Stomach smooth muscle (tissue), 2 donors: ENCODE measurements at regions not wholly inside any gene's neighbourhood (a gene's known extent, or its start where the extent isn't known, plus 50 kb on each side); places are given as distances from the start of the nearest gene placed in this dataset.
"Not testable (repeated sequence)": the region's sequence is repeated elsewhere in the genome, so short reads cannot be mapped to it uniquely, and the experiment has no call there.

Experiments used
- H3K27ac ChIP-seq: one replicate; pipeline ENCODE4 v1.7.0; 2013; ENCODE audit warnings: mild to moderate bottlenecking, low read length, inconsistent platforms
- H3K27me3 ChIP-seq, 2 donors: one replicate each; pipeline ENCODE4 v1.7.0; 2013; ENCODE audit warnings: low read length in 2 of 2; ENCODE audit not compliant: insufficient read depth in 2 of 2, control insufficient read depth in 1 of 2
- H3K36me3 ChIP-seq, 2 donors: one replicate each; pipeline ENCODE4 v1.7.0; 2013; ENCODE audit warnings: low read length in 2 of 2; ENCODE audit not compliant: control insufficient read depth in 2 of 2, insufficient read depth in 2 of 2
- H3K4me1 ChIP-seq: one replicate; pipeline ENCODE4 v1.7.0; 2013; ENCODE audit warnings: low read length; ENCODE audit not compliant: control insufficient read depth, insufficient read depth
- H3K4me3 ChIP-seq, 2 donors: one replicate each; pipeline ENCODE4 v1.7.0; 2013; ENCODE audit warnings: low read length in 2 of 2
- H3K9ac ChIP-seq, 2 donors: one replicate each; pipeline ENCODE4 v1.7.0; 2013; ENCODE audit warnings: low read length in 2 of 2, mild to moderate bottlenecking in 1 of 2
- H3K9me3 ChIP-seq, 2 donors: one replicate each; pipeline ENCODE4 v1.7.0; 2013; ENCODE audit warnings: low read length in 2 of 2; ENCODE audit not compliant: control insufficient read depth in 2 of 2
- donor health status: healthy.
- donor health status: Pancreatic carcinoma.

DNA sequence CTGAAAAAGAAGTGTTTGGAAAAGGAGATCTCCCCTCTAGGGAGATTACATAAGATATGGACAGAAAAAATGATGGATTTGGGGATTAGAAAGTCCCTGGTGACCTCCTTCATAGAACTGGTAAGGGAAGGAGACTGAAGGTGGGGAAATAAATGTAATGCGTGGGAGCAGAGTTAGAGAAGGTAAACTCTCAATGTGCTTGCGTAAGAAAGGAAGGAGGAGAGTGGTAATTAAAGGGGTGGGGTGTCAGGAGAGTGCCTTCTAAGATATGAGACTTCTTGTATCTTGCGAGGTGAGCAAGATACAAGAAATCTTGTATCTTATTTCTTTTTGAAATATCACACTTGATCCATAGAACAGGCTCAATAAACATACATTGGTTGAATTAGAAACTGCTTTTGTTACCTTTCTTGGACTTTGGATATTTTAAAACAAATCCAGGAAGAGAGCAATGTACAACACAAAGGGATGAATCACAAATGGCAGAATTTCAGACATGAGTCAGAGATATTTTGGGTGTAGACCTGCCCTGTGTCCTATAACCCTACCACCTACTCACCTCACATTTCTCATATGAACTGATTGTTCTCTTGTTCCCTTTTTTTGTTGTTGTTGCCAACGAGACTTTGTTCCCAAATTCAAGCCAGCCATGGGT lies 342.4 kb downstream of the INSIG2 start:
- Histone ChIP-seq H3K27me3 (peaks cover 2% of the 10 kb centered on the region in 2 donors), H3K9ac (no peak overlapping the region)

DNA sequence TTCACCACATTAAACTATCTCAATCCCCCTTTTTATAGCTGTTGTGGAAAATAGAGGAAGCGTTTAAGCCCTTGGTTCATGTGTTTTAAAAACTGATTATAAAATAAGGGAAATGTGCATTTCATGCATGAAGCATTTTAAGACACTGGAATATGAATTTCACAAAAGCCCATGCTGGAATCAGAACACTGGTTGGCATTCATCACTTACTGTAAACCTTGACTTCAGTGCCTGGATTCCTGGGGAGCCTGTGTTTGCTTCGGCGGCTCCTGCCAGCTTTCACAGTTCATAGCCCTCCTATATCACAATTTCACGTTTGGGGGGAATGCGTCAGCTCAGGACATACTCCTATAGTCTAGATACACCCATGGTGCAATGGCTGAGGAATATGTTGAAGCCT lies 336.9 kb downstream of the INSIG2 start:
- Histone ChIP-seq H3K4me3 (no peak overlapping the region), H3K9ac (no peak overlapping the region), H3K27me3 (peaks cover 2% of the 10 kb centered on the region in 2 donors), H3K36me3 (no peaks in the 10 kb centered on the region), H3K4me1 (no peaks in the 10 kb centered on the region), H3K9me3 (peaks cover 3 to 4% of the 10 kb centered on the region in 2 donors), H3K27ac (no peak overlapping the region)

More for the DNA sequence above, 342.4 kb downstream of the INSIG2 start:
- Histone ChIP-seq H3K4me1 (no peaks in the 10 kb centered on the region), H3K27ac (no peak overlapping the region), H3K9me3 (peaks cover 3 to 4% of the 10 kb centered on the region in 2 donors), H3K4me3 (no peak overlapping the region), H3K36me3 (no peaks in the 10 kb centered on the region)

GRCh38 chr2:118423776-118424175 lies 335.5 kb downstream of the INSIG2 start:
- no peak overlapping the region for H3K4me3 ChIP-seq
- H3K9ac ChIP-seq: no peak overlapping the region
- peaks cover 0 to 3% of the 10 kb centered on the region in 2 donors for H3K9me3 ChIP-seq
- no peak overlapping the region for H3K27ac ChIP-seq
- peaks cover 0 to 2% of the 10 kb centered on the region in 2 donors for H3K27me3 ChIP-seq
- no peaks in the 10 kb centered on the region for H3K36me3 ChIP-seq
- H3K4me1 ChIP-seq: no peaks in the 10 kb centered on the region

- Histone ChIP-seq H3K27me3 (peaks cover 0 to 2% of the 10 kb centered on the region in 2 donors), H3K4me3 (no peak overlapping the region), H3K36me3 (no peaks in the 10 kb centered on the region), H3K4me1 (no peaks in the 10 kb centered on the region), H3K9ac (no peak overlapping the region), H3K27ac (no peak overlapping the region), H3K9me3 (no peaks in the 10 kb centered on the region)
Observed at GRCh38 chr2:118421648-118422047, 333.4 kb downstream of the INSIG2 start.

DNA sequence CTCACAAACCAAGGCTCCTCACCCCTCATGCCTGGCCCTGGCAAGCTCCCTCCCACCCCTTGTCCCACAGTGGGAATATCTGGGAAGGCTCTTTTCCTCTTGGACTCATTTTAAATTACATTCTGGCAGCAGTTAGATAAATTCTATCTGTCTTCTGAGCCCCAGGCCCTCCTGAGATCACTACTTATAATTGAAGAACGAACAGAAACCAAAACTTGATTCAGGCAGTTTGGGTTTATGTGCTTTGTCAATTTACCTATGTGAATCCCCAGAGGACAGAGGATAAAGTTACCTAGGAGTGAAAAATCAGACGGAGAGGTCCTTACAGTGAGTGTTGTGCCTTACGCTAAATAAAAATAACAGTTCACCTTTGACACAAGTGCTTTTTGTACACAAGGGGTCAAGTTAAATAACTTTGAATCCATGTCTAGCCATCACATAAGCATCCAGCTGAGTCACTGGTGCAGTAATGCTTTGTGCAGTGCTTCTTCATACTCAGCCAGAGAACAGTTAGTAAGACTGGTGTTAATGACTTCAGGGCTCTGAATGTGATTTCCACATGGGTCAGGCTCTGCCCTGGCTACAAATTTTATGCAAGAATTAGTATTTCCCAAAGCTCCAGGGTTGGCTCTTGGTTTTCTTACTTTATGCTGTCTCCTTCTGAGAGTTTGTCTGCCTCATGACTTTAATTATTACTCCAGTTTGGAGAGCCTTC lies 329.3 kb downstream of the INSIG2 start:
- H3K27ac ChIP-seq: no peak overlapping the region
- H3K27me3 ChIP-seq: no peaks in the 10 kb centered on the region

DNA sequence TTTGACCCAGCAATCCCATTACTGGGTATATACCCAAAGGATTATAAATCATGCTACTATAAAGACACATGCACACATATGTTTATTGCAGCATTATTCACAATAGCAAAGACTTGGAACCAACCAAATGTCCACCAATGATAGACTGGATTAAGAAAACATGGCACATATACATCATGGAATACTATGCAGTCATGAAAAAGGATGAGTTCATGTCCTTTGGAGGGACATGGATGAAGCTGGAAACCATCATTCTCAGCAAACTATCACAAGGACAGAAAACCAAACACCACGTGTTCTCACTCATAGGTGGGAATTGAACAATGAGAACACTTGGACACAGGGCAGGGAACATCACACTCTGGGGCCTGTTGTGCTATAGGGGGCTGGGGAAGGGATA lies 326.9 kb downstream of the INSIG2 start:
- H3K4me1 ChIP-seq, H3K36me3 ChIP-seq, H3K27me3 ChIP-seq, H3K9me3 ChIP-seq, H3K9ac ChIP-seq, H3K27ac ChIP-seq, H3K4me3 ChIP-seq: not testable (repeated sequence)

More for the DNA sequence above, 329.3 kb downstream of the INSIG2 start:
- H3K9me3 ChIP-seq: no peaks in the 10 kb centered on the region
- no peak overlapping the region for H3K4me3 ChIP-seq
- H3K4me1 ChIP-seq: no peaks in the 10 kb centered on the region
- no peak overlapping the region for H3K9ac ChIP-seq
- H3K36me3 ChIP-seq: no peaks in the 10 kb centered on the region

DNA sequence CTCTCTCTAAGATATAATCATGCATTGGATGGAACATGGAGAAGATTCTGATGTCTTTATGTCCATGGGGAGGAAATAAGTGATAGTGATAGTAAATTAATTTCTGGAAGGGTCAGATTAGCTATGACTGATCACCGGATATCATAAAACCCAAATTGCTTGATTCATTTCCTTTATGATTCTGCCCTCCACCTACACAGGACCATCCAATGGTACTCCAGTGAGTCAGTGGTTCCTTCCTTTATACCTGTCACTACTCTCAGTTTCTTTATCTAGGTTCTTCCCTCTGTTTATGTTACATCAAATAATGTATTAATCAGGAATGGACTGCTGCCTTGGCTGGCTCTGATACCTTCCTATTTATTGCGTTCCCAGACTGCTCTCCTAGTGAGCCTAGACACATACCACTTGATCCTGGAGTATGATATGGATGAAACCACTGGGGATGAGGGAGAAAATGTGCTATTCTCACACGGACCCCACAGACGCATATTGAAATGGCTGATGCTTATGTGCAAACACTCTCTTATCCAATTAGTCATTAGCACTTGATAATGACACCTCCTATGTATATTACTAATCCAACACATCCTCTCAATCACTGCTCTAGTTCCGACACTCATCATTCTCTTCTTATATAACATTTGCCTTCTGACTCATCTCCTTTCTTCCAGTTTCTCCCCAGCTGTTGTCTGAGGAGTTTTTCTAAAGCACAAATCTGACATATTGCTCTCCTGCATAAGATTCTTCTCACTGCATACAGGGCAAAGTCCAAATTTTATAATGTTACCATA lies 315.6 kb downstream of the INSIG2 start:
- Histone ChIP-seq H3K9ac (no peak overlapping the region), H3K27ac (no peak overlapping the region), H3K4me1 (no peaks in the 10 kb centered on the region), H3K27me3 (no peaks in the 10 kb centered on the region), H3K36me3 (no peaks in the 10 kb centered on the region), H3K9me3 (peaks cover 0 to 5% of the 10 kb centered on the region in 2 donors), H3K4me3 (no peak overlapping the region)

GRCh38 chr2:118388771-118389170 lies 300.5 kb downstream of the INSIG2 start:
- H3K4me3 ChIP-seq: no peak overlapping the region
- no peak overlapping the region for H3K9ac ChIP-seq
- H3K27me3 ChIP-seq: no peaks in the 10 kb centered on the region
- H3K27ac ChIP-seq: no peak overlapping the region
- no peaks in the 10 kb centered on the region for H3K36me3 ChIP-seq
- no peaks in the 10 kb centered on the region for H3K4me1 ChIP-seq
- H3K9me3 ChIP-seq: peaks cover 0 to 4% of the 10 kb centered on the region in 2 donors

- Histone ChIP-seq H3K4me3 (no peak overlapping the region), H3K9ac (no peak overlapping the region), H3K27ac (no peak overlapping the region), H3K9me3 (peaks cover 0 to 4% of the 10 kb centered on the region in 2 donors), H3K27me3 (no peaks in the 10 kb centered on the region), H3K36me3 (no peaks in the 10 kb centered on the region), H3K4me1 (no peaks in the 10 kb centered on the region)
Observed at GRCh38 chr2:118387509-118387908, 299.2 kb downstream of the INSIG2 start.

DNA sequence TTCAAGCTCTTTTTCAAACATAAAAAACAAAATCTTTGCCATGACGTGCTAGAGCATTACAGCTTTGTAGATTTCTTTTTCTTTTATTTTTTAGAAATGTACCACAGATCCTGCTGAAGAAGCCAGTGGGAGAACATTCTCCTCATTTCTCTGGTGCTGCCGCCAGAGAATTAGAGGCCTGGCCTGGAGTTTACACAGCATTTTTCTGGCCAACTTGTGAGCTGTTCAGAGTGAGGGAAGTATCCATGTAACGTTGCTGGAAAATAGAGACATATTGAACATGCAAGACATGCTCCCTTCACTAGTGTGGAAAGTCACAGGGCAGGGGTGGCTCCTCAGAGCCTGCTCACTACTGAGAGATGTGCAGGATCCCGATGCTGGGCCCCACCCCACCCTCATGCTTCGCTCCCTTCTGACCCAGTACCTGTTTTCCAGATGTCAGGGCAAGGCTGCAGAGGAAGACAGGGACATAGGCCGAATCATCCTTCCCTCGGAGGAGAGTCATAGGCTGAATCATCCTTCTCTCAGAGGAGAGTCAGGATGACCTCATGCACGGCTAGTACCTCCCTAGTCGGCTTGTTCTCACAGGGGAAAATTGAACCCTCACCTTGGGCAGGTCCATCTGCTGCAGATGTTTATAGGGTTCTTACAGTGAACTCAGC lies 298.5 kb downstream of the INSIG2 start:
- H3K4me1 ChIP-seq: no peaks in the 10 kb centered on the region
- H3K4me3 ChIP-seq: no peak overlapping the region
- peaks cover 0 to 4% of the 10 kb centered on the region in 2 donors for H3K9me3 ChIP-seq
- no peak overlapping the region for H3K27ac ChIP-seq
- no peaks in the 10 kb centered on the region for H3K36me3 ChIP-seq
- no peaks in the 10 kb centered on the region for H3K27me3 ChIP-seq
- H3K9ac ChIP-seq: no peak overlapping the region
